H9 (cell line): ENCODE measurements at regions not wholly inside any gene's neighbourhood (a gene's known extent, or its start where the extent isn't known, plus 50 kb on each side); places are given as distances from the start of the nearest gene placed in this dataset.

Experiments used
- DNase-seq: peaks from one replicate; pipeline ENCODE4 v3.0.0-alpha.2; 2017
- H2AFZ ChIP-seq: one replicate; pipeline ENCODE4 v1.6.1; 2013; ENCODE audit warnings: mild to moderate bottlenecking, low read length, control low read depth, moderate library complexity
- H2AK5ac ChIP-seq: 2 replicates; pipeline ENCODE4 v1.6.1; 2013; ENCODE audit warnings: low read length, control low read depth, mixed read lengths; ENCODE audit not compliant: insufficient read length
- H2BK120ac ChIP-seq: one replicate; pipeline ENCODE4 v1.6.1; 2013; ENCODE audit warnings: low read depth, mild to moderate bottlenecking, low read length, control low read depth, inconsistent platforms; ENCODE audit not compliant: poor library complexity, severe bottlenecking
- H2BK12ac ChIP-seq: 2 replicates; pipeline ENCODE4 v1.6.1; 2013; ENCODE audit warnings: low read length, control low read depth, mixed read lengths, low read depth; ENCODE audit not compliant: insufficient read length
- H2BK15ac ChIP-seq: 2 replicates; pipeline ENCODE4 v1.6.1; 2013; ENCODE audit warnings: low read depth, low read length, control low read depth
- H2BK20ac ChIP-seq: one replicate; pipeline ENCODE4 v1.6.1; 2013; ENCODE audit warnings: low read depth, mild to moderate bottlenecking, low read length, control low read depth, inconsistent platforms; ENCODE audit not compliant: poor library complexity, severe bottlenecking
- H2BK5ac ChIP-seq: 2 replicates; pipeline ENCODE4 v1.6.1; 2013; ENCODE audit warnings: low read length, control low read depth, mixed read lengths; ENCODE audit not compliant: insufficient read length
- H3K14ac ChIP-seq: 2 replicates; pipeline ENCODE4 v1.6.1; 2013; ENCODE audit warnings: low read length, control low read depth; ENCODE audit not compliant: insufficient read depth
- H3K18ac ChIP-seq: 2 replicates; pipeline ENCODE4 v1.6.1; 2013; ENCODE audit warnings: low read depth, mild to moderate bottlenecking, mixed read lengths, low read length, control low read depth; ENCODE audit not compliant: insufficient read length
- H3K23ac ChIP-seq: 2 replicates; pipeline ENCODE4 v1.6.1; 2013; ENCODE audit warnings: low read length, control low read depth, mixed read lengths, low read depth; ENCODE audit not compliant: insufficient read length
- H3K23me2 ChIP-seq: 2 replicates; pipeline ENCODE4 v1.6.1; 2013; ENCODE audit warnings: low read depth, mild to moderate bottlenecking, mixed read lengths, low read length, control low read depth; ENCODE audit not compliant: insufficient read length, poor library complexity, severe bottlenecking
- H3K27ac ChIP-seq: 2 replicates; pipeline ENCODE4 v1.5.1; 2013; ENCODE audit warnings: low read length, control low read depth, mixed read lengths, low read depth; ENCODE audit not compliant: insufficient read length
- H3K27me3 ChIP-seq: 2 replicates; pipeline ENCODE4 v1.6.1; 2013; ENCODE audit warnings: low read length, control low read depth, inconsistent platforms; ENCODE audit not compliant: insufficient read depth
- H3K4ac ChIP-seq: 2 replicates; pipeline ENCODE4 v1.6.1; 2013; ENCODE audit warnings: low read depth, mild to moderate bottlenecking, control low read depth, inconsistent platforms, low read length, moderate library complexity
- H3K4me1 ChIP-seq: 2 replicates; pipeline ENCODE4 v1.6.1; 2013; ENCODE audit warnings: low read length, control low read depth, inconsistent platforms; ENCODE audit not compliant: insufficient read depth
- H3K4me2 ChIP-seq: 2 replicates; pipeline ENCODE4 v1.6.1; 2013; ENCODE audit warnings: low read length, control low read depth, mixed read lengths; ENCODE audit not compliant: insufficient read length, insufficient read depth
- H3K56ac ChIP-seq: 2 replicates; pipeline ENCODE4 v1.6.1; 2013; ENCODE audit warnings: low read depth, mild to moderate bottlenecking, mixed read lengths, low read length, control low read depth; ENCODE audit not compliant: insufficient read length
- H3K79me1 ChIP-seq: 2 replicates; pipeline ENCODE4 v1.6.1; 2013; ENCODE audit warnings: low read depth, mild to moderate bottlenecking, moderate library complexity, low read length, control low read depth, inconsistent platforms; ENCODE audit not compliant: insufficient read depth, poor library complexity, severe bottlenecking
- H3K79me2 ChIP-seq: 2 replicates; pipeline ENCODE4 v1.6.1; 2013; ENCODE audit warnings: low read length, control low read depth, inconsistent platforms; ENCODE audit not compliant: insufficient read depth
- H3K9ac ChIP-seq: 2 replicates; pipeline ENCODE4 v1.6.1; 2013; ENCODE audit warnings: low read length, control low read depth, mixed read lengths; ENCODE audit not compliant: insufficient read length; ENCODE audit errors: extremely low read depth
- H3K9me3 ChIP-seq: one replicate; pipeline ENCODE4 v1.6.1; 2013; ENCODE audit warnings: low read depth, low read length, inconsistent platforms; ENCODE audit not compliant: control insufficient read depth
- H3T11ph ChIP-seq: one replicate; pipeline ENCODE4 v1.6.1; 2013; ENCODE audit warnings: mild to moderate bottlenecking, low read length, control low read depth, inconsistent platforms
- H4K20me1 ChIP-seq: one replicate; pipeline ENCODE4 v1.6.1; 2013; ENCODE audit not compliant: control insufficient read depth, insufficient read length, insufficient read depth
- H4K5ac ChIP-seq: 2 replicates; pipeline ENCODE4 v1.6.1; 2013; ENCODE audit warnings: low read depth, mild to moderate bottlenecking, mixed read lengths, low read length, control low read depth; ENCODE audit not compliant: insufficient read length
- H4K8ac ChIP-seq: replicated peaks from 2 replicates; pipeline ENCODE4 v1.6.1; 2013; ENCODE audit warnings: low read length, control low read depth, mixed read lengths, low read depth; ENCODE audit not compliant: insufficient read length
- H4K91ac ChIP-seq: 2 replicates; pipeline ENCODE4 v1.6.1; 2013; ENCODE audit warnings: low read depth, mild to moderate bottlenecking, moderate library complexity, mixed read lengths, low read length, control low read depth; ENCODE audit not compliant: insufficient read length
- H3K27ac Mint-ChIP-seq, 3 experiments: 2 replicates in 2 of 3; 3 replicates in 1 of 3; pipeline ENCODE4 v1.8.0; 2020 to 2021; ENCODE audit warnings: mixed read lengths in 3 of 3, mild to moderate bottlenecking in 1 of 3, moderate library complexity in 1 of 3
- H3K27me3 Mint-ChIP-seq: 2 replicates; pipeline ENCODE4 v1.8.0; 2021; ENCODE audit warnings: low read depth, mild to moderate bottlenecking, moderate library complexity, mixed read lengths
- H3K36me3 Mint-ChIP-seq, 3 experiments: 2 replicates in 2 of 3; 3 replicates in 1 of 3; pipeline ENCODE4 v1.8.0; 2020 to 2021; ENCODE audit warnings: low read depth in 3 of 3, mixed read lengths in 3 of 3; ENCODE audit not compliant: insufficient read depth in 1 of 3
- H3K4me1 Mint-ChIP-seq, 2 experiments: 2 replicates each; pipeline ENCODE4 v1.8.0; 2020; ENCODE audit warnings: mixed read lengths in 2 of 2
- H3K4me3 Mint-ChIP-seq, 2 experiments: 2 replicates in 1 of 2; 3 replicates in 1 of 2; pipeline ENCODE4 v1.8.0; 2020 to 2021; ENCODE audit warnings: mild to moderate bottlenecking in 2 of 2, mixed read lengths in 2 of 2, moderate library complexity in 1 of 2
- H3K9me3 Mint-ChIP-seq, 2 experiments: 2 replicates in 1 of 2; 3 replicates in 1 of 2; pipeline ENCODE4 v1.8.0; 2020; ENCODE audit warnings: mild to moderate bottlenecking in 2 of 2, mixed read lengths in 2 of 2, moderate library complexity in 1 of 2
- TF ChIP-seq, protein P1 (sequence below): fragments of 200-600 bp; sonication (generic); conservative IDR thresholded peaks from 3 replicates; pipeline ENCODE4 v1.8.0; 2021; ENCODE audit warnings: antibody characterized with exemption, mild to moderate bottlenecking

DNA sequence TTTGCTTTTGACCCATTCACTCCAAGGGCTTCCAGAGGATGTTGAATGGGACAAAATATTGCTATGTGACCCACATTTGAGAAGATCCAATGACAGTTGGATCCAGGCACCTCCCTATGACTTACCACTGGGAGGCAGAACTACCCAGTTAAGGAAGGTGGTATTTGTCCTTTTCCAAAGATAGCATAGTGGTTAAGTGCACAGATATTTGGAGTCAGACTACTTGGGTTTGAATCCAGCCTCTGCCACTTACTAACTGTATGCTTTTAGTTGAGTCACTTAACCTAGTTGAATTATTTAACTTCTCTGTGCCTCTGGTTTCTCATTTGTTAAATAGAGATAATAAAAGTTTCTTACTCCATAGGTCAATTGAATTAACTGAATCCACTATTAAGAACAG, 74.5 kb upstream of the PALM2AKAP2 start:
- Histone ChIP-seq H2BK12ac (no peak overlapping the region), H3T11ph (no peak overlapping the region), H2BK20ac (no peak overlapping the region), H3K79me1 (no peaks in the 10 kb centered on the region), H4K20me1 (no peaks in the 10 kb centered on the region), H3K27me3 (no peaks in the 10 kb centered on the region), H3K23ac (no peak overlapping the region), H4K5ac (no peak overlapping the region), H2BK15ac (no peak overlapping the region), H3K4me1 (no peaks in the 10 kb centered on the region), H2AFZ (no peak overlapping the region), H2AK5ac (no peak overlapping the region), H3K9ac (no peak overlapping the region), H3K27ac (no peak overlapping the region), H3K56ac (no peak overlapping the region), H3K79me2 (no peaks in the 10 kb centered on the region), H2BK120ac (no peak overlapping the region), H3K9me3 (no peaks in the 10 kb centered on the region), H3K23me2 (no peaks in the 10 kb centered on the region), H3K14ac (no peak overlapping the region), H3K4ac (no peak overlapping the region), H4K8ac (no peak overlapping the region), H3K18ac (no peak overlapping the region), H3K4me2 (no peak overlapping the region), H2BK5ac (no peak overlapping the region), H4K91ac (no peak overlapping the region)
- Mint-ChIP-seq H3K27ac (no peak overlapping the region), H3K9me3 (no peaks in the 10 kb centered on the region), H3K27me3 (no peaks in the 10 kb centered on the region; the same call in 1 of the 2 replicates), H3K4me1 (0 out of 4 replicates have a peak, but pooled peaks cover 0 to 2% of the 10 kb centered on the region in 2 experiments), H3K4me3 (no peak overlapping the region), H3K36me3 (no peaks in the 10 kb centered on the region; a peak in 1 of 7 replicates)
- no peak for DNase-seq
- TF ChIP-seq, protein P1, sequence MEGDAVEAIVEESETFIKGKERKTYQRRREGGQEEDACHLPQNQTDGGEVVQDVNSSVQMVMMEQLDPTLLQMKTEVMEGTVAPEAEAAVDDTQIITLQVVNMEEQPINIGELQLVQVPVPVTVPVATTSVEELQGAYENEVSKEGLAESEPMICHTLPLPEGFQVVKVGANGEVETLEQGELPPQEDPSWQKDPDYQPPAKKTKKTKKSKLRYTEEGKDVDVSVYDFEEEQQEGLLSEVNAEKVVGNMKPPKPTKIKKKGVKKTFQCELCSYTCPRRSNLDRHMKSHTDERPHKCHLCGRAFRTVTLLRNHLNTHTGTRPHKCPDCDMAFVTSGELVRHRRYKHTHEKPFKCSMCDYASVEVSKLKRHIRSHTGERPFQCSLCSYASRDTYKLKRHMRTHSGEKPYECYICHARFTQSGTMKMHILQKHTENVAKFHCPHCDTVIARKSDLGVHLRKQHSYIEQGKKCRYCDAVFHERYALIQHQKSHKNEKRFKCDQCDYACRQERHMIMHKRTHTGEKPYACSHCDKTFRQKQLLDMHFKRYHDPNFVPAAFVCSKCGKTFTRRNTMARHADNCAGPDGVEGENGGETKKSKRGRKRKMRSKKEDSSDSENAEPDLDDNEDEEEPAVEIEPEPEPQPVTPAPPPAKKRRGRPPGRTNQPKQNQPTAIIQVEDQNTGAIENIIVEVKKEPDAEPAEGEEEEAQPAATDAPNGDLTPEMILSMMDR: peak; percentile 33; the same call in 1 of the 3 replicates
